HG03175 (cell line): ENCODE measurements at regions not wholly inside any gene's neighbourhood (a gene's known extent, or its start where the extent isn't known, plus 50 kb on each side); places are given as distances from the start of the nearest gene placed in this dataset.

Source experiments
- ATAC-seq: cut with Tn5 transposase; IDR thresholded peaks from one replicate; pipeline ENCODE4 v1.9.1; 2021; ENCODE audit warnings: mild to moderate bottlenecking, moderate library complexity; ENCODE audit not compliant: unreplicated experiment

DNA sequence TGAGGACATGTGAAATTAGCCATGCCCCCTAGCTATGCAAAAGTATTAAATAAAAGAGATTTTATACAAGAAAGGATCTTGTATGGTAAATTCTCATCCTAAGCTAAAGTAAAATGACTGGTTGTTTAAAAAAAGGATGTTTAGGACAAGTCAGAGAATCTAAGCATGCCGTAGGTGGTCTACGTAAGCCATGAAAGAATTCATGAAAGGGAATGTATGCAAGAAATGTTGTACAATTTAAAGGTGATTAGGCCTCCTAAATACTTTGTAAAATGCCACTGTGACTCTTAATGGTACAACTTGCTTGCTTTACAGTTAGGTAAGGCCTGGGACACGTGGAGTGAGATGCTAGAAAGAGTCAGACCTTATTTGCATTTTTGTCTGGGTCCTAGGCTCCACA lies 209.0 kb downstream of the EFHB start:
- ATAC-seq, result no peak

DNA sequence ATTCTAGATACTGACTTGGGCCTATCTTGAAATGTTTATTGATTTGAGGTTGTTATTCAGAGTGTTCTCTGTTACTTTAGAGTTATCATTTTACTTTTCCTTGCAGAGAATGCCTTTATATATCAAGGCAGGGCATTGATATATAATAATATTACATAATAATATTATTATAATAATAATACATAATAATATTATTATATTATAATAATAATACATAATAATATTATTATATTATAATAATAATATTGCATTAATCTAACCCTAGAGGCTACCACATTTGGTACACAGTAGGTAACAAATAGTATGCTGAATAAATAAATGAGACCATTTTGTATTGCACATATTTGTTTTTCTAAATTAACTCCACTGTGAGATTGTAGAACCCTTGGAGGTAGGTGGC lies 216.3 kb downstream of the EFHB start:
- no peak for ATAC-seq

DNA sequence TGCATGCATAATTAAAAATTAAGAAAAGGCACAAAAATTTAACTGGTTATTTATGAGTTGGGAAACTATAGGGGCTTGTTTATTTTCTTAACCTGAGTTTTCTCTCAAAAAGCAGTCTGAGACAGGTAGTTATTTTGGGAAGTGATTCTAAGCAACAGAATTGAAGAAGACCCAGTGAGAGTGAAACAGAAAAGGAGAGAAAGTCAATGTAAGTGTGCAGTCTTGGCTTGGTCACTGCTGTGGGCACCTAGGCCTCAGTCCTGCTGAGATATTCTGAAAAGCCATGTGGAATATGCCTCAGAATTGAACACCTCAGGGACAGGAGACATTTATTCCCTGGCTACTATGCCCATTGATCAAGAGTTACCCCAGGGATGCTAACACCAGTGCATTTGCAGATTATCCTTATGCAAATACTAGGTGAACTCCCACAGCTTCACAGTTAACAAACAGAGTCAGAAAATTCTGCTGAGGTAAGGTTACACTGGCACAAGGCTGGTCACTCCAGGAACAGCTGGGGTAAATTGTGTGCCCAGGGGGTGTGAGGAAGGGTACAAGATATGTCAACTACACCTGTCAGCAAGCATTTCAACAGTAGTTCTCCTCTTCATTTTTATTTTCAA lies 222.7 kb downstream of the EFHB start:
- no peak for ATAC-seq

DNA sequence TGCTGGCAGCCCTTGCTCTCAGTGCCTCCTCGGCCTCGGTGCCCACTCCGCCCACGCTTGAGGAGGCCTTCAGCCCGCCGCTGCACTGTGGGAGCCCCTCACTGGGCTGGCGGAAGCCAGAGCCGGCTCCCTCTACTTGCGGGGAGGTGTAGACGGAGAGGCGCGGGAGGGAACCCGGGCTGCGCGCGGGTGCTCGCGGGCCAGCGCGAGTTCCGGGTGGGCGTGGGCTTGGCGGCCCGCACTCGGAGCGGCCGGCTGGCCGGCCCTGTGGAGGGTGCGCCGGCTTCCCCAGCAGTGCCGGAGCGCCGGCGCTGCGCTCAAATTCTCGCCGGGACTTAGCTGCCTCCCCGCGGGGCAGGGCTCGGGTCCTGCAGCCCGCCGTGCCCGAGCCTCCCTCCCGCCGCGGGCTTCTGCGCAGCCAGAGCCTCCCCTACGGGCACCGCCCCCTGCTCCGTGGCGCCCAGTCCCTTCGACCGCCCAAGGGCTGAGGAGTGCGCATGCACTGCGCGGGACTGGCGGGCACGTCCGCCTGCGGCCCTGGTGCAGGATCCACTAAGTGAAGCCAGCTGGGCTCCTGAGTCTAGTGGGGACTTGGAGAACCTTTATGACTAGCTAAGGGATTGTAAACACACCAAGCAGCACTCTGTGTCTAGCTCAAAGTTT lies 231.5 kb downstream of the EFHB start:
- ATAC-seq, result no peak

DNA sequence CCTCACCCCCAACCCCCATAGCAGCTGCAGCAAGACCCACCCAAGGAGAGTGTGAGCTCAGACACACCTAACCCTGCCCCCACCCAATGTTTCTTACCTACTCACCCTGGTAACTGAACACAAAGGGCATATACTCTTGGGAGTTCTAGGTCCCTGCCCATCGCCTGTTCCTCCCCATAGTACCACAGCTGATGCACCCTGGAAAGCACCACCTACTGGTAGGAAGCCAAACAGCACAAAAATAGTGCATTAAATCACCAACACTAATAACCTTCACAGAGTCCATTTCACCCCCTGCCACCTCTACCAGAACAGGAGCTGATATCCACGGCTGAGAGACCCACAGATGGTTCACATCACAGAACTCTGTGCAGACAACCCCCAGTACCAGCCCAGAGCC lies 245.2 kb downstream of the EFHB start:
- peak; percentile 61 for ATAC-seq

DNA sequence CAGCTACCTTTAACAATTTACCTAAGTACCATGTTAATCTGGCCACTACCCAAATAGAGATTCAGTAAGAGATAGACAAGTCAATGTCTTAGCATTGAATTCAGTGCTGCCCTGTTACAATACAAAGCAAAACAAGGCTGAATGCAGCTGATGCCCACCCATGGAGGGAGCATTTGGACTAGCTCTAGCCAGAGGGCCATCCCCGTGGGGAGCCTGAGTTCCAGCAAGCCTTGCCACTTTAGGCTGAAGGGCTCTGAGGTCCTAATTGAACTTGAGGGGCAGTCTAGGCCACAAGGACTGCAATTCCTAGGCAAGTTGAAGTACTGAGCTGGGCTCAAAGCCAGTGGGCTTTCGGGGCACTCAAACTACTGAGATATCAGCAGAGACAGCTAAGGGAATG lies 265.9 kb downstream of the EFHB start:
- ATAC-seq, result no peak

DNA sequence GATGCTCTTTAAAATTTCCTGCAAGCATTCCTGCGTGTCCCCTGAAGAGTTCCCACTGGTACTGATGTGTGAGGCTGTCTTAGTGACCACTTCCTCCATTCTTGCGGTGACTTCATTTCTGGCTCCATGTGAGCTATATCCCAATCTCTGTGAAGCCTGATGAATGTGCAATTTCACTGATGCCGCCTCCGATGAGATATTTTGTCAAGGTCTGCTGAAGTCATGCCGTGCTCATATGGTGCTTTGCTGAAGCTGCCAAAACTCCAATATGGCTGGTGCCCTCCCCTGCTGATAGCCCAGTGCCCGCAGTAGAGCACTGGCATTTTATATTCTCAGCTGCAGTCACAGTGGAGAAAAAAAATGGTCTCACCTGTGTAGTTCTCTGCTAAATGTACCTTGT lies 271.5 kb downstream of the EFHB start:
- ATAC-seq, result no peak

DNA sequence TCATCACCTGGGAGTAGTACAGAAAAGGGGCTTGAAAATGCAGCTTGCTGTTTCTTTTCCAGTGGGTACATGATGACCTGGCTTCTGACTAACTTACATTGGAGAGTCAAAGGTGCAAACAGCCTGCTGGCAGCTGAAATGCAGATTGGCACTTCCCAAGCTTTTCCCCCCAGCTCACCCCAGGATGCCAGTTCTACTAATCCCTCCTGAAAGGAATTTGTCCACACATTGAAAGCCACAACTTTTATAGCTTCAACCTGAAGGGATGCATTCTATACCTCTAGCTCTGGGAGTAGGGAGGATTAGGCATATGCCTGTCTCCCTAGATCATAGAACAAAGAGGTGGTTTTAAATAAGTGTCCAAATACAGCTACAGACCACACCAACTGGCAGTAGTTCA lies 281.7 kb downstream of the EFHB start:
- no peak for ATAC-seq

DNA sequence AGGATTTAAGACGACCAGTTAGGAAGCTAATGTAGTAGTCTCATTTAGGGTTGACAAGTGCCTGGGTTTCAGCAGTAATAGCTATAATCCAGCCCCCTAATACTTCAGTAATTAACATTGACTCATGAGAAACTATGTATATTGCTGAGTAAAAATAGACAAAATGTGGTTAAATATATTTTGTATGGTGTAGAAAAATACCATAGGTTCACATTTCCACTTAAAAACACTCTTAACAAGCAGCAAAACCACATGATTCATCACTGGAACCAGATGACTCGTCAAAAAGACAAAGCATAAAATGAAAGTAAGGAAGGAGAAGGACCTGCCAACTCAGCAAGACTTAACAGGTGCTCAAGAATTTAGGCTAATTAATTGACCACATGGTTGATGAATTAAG lies 288.9 kb downstream of the EFHB start:
- ATAC-seq, result no peak

DNA sequence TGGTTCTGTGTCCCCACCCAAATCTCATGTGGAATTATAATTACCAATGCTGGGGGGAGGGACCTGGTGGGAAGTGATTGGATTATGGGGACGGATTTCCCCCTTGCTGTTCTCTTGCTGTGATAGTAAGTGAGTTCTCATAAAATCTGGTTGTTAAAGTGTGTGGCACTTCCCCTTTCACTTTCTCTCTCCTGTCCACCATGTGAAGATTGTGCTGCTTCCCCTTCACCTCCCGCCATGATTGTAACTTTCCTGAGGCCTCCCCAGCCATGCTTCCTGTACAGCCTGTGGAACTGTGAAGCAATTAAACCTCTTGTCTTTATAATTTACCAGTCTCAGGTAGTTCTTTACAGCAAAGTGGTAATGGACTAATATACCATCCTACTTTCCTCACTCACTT lies 289.6 kb downstream of the EFHB start:
- peak; percentile 42 for ATAC-seq

DNA sequence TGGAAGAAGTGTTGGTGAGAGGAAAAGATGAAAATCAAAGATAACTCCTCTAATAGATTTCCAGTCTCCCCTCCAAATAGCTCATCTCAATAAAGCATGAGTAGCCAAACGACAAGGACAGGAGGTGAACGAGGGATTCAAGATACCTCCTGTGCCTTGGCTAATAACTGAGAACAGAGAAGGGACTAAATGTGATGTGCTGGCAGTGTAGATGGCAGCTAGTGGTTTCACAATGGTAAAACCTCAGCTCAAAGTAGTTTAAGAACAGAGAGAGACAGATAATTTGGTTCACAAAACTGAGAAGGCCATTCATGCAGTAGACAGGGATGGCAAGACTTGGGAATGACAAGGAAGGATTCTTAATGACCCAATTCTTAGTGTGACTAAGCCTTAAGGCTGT lies 292.6 kb downstream of the EFHB start:
- no peak for ATAC-seq

DNA sequence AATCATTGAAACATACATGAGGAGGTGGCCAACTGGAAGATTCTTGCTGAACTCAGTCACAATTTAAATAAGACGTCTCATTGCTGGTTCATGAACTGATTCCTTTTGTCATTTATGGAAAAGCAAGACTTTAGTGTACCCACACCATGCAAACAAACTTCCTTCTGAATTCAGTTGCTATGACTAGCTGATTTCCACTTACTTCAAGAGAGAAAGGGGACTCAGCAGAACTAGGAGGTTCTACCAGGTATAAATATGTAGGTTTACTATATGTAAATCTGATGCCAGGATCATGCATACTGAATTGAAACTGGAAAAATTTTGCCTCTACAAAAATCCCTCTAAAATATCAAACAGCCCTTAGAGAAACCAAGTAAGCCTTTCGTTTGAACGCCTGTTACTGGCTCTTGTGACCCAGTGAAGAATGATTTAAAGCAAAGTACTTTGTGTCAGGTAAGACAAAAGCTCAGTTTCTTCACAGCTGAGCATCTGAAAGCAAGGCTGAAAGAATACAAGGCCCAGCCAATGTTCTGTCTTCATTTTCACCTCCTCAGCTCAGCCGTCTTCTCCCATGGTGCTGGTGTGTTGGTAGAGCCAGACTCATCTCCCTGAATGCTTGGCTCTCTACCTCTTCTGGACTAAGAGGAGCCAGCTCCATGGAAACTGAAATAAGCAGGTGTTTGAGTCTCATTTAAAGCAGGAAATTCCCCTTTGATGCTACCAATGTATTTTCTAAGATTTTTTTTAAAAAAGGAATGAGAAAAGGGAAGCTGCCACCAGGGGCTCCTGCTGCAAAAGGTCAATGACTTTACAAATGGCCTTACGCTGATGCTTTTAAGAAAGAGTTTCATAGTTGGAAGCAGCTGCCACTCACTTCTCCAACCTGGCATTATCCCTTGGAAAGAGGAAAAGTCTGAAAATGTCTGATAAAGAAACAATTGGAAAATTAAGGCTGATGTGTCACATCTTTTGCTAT lies 301.6 kb downstream of the EFHB start:
- no peak for ATAC-seq

DNA sequence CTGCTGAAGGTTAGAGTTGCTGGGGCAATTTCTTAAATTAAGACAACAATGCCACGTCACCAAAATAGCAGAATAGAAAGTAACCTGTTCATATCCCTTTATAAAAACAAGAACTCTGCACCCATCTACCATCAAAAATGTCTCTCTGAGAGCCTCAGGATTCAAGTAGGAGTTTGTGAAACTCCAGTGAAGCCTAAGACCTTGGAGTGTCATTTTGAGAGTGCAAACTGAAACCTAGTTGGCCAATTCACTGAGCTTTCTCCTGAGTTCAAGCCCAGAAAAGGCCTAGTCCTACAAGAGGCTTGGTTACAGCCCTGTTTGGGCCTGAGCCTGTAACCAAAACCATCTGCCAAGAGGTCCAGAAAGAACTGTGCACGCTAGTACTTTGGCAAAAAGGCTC lies 335.1 kb downstream of the EFHB start:
- ATAC-seq, result peak; percentile 61

DNA sequence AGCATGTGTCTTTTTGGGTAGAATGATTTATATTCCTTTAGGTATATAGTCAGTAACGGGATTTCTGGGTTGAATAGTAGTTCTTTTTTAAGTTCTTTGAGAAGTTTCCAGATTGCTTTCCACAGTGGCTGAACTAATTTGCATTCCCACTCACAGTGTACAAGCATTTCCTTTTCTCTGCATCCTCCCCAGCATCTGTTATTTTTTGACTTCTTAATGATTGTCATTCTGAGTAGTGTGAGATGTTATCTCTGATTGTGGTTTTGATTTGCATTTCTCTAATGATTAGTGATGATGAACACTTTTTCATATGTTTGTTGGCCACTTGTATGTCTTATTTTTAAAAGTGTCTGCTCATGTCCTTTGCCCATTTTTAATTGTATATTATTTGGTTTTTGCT lies 337.6 kb downstream of the EFHB start:
- peak; percentile 79 for ATAC-seq

DNA sequence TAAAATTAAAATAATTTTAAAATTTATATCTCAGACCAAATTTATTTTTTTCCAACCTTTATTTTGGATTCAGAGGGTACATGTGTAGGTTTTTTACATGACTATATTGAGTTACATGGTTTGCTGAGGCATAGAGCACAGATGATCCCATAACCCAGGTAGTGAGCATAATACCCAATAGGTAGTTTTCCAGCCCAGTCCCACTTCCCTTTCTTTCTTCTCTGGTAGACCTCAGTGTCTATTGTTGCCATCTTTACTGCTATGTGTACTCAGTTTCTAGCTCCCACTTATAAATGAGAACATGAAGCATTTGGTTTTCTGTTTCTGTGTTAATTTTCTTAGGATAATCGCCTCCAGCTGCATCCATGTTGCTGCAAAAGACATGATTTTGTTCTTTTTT lies 338.1 kb downstream of the EFHB start:
- no peak for ATAC-seq
